GM23338 (cell line): ENCODE measurements at regions not wholly inside any gene's neighbourhood (a gene's known extent, or its start where the extent isn't known, plus 50 kb on each side); places are given as distances from the start of the nearest gene placed in this dataset.
"Not testable (repeated sequence)": the region's sequence is repeated elsewhere in the genome, so short reads cannot be mapped to it uniquely, and the experiment has no call there.

Source experiments
- EZH2 ChIP-seq: fragments of 200-600 bp; sonication (generic); IDR thresholded peaks from one replicate; pipeline ENCODE4 v1.8.0; 2017; ENCODE audit warnings: antibody characterized with exemption, mild to moderate bottlenecking, low read depth; ENCODE audit not compliant: unreplicated experiment
- EZH2phosphoT487 ChIP-seq: fragments of 200-600 bp; sonication (generic); IDR thresholded peaks from one replicate; pipeline ENCODE4 v1.8.1; 2018; ENCODE audit warnings: antibody characterized with exemption; ENCODE audit not compliant: unreplicated experiment
- JUNB ChIP-seq: IDR thresholded peaks from one replicate; pipeline ENCODE4 v1.6.1; 2016; ENCODE audit warnings: antibody characterized with exemption; ENCODE audit not compliant: unreplicated experiment
- POLR2AphosphoS5 ChIP-seq: IDR thresholded peaks from 2 replicates; pipeline ENCODE4 v1.6.1; 2016; ENCODE audit warnings: antibody characterized with exemption, low read depth
- REST ChIP-seq: IDR thresholded peaks from one replicate; pipeline ENCODE4 v1.6.1; 2018; ENCODE audit warnings: antibody characterized with exemption; ENCODE audit not compliant: unreplicated experiment
- STAT1 ChIP-seq: IDR thresholded peaks from one replicate; pipeline ENCODE4 v1.6.1; 2016; ENCODE audit warnings: antibody characterized with exemption; ENCODE audit not compliant: unreplicated experiment
- TF ChIP-seq, protein P1 (sequence below), 2 experiments: fragments of 200-600 bp in 1 of 2; sonication (generic) in 1 of 2; conservative IDR thresholded peaks; 2 replicates each; pipeline versions ENCODE4 v1.5.1 to v1.6.1; 2016 to 2017; ENCODE audit warnings: antibody characterized with exemption in 2 of 2, low read depth in 2 of 2, mild to moderate bottlenecking in 2 of 2, moderate library complexity in 1 of 2

DNA sequence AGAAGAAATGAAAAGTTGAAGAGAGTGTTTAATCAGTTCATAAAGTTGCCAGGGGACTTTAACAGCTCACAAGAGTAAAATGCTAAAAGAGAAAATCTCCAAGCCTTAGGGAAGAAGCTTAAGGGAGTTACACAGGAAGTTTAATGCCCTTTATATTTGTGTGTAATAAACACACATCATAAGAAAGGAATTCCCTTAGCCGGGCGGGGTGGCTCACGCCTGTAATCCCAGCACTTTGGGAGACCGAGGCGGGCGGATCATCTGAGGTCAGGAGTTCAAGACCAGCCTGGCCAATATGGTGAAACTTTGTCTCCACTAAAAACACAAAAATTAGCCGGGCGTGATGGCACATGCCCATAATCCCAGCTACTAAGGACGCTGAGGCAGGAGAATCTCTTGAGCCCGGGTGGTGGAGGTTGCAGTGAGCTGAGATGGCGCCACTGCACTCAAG lies 95.4 kb upstream of the CAB39 start:
- TF ChIP-seq, protein P1, sequence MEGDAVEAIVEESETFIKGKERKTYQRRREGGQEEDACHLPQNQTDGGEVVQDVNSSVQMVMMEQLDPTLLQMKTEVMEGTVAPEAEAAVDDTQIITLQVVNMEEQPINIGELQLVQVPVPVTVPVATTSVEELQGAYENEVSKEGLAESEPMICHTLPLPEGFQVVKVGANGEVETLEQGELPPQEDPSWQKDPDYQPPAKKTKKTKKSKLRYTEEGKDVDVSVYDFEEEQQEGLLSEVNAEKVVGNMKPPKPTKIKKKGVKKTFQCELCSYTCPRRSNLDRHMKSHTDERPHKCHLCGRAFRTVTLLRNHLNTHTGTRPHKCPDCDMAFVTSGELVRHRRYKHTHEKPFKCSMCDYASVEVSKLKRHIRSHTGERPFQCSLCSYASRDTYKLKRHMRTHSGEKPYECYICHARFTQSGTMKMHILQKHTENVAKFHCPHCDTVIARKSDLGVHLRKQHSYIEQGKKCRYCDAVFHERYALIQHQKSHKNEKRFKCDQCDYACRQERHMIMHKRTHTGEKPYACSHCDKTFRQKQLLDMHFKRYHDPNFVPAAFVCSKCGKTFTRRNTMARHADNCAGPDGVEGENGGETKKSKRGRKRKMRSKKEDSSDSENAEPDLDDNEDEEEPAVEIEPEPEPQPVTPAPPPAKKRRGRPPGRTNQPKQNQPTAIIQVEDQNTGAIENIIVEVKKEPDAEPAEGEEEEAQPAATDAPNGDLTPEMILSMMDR (conservative IDR thresholded peaks at IDR 0.05; ENCODE audit: low read depth in 2 of 2): not testable (repeated sequence)
- TF ChIP-seq EZH2, EZH2phosphoT487, JUNB, REST, STAT1, POLR2AphosphoS5: not testable (repeated sequence)
